ENCODE measurements at regions not wholly inside any gene's neighbourhood (a gene's known extent, or its start where the extent isn't known, plus 50 kb on each side); places are given as distances from the start of the nearest gene placed in this dataset.

GRCh38 chr2:220296174-220296573, 668.7 kb downstream of the SLC4A3 start:
- Histone ChIP-seq H3K36me3 (replicated peaks in 1 of 2; ENCODE audit: control insufficient read depth in 1 of 2, insufficient read depth in 2 of 2, low read length in 2 of 2) (no peaks in the 10 kb centered on the region), H3K9ac (ENCODE audit: insufficient read depth, low read depth, low read length) (no peak overlapping the region), H2AFZ (ENCODE audit: low read length) (no peak overlapping the region), H3K27me3 (ENCODE audit: control insufficient read depth in 1 of 2, insufficient read depth in 2 of 2, low read length in 2 of 2) (no peaks in the 10 kb centered on the region), H3K4me2 (ENCODE audit: low read depth, low read length) (no peak overlapping the region), H3K79me2 (ENCODE audit: insufficient read depth, low read length) (no peaks in the 10 kb centered on the region), H3K4me1 (ENCODE audit: insufficient read depth, low read length) (no peaks in the 10 kb centered on the region), H3K27ac (ENCODE audit: extremely low read length, insufficient read depth, low read length) (no peak overlapping the region), H3K4me3 (replicated peaks in 1 of 3; ENCODE audit: insufficient read depth in 1 of 3, low read depth in 2 of 3, low read length in 3 of 3) (no peak overlapping the region), H4K20me1 (ENCODE audit: insufficient read depth, low read length) (no peaks in the 10 kb centered on the region), H3K9me3 (ENCODE audit: low read length) (peaks cover 37% of the 10 kb centered on the region)
- intact Hi-C loops (cut with micrococcal nuclease; ENCODE audit: unreplicated experiment), result no loop called here
- in situ Hi-C loops (cut with HindIII; ENCODE audit: extremely low pct_ligation_motif_present, low pct_unique_long_range_greater_than_20kb), result no loop called here
- BruUV-seq (replicated peaks), result no TSS peak
- ChIA-PET POLR2A (no interaction called here), CTCF (ENCODE audit: low intra/inter-chr PET ratio, low total read pairs) (no interaction called here)
- FAIRE-seq, result no peak
- WGBS (ENCODE audit: low lambda C conversion rate), result 16% methylated on average over 2 of the region's 2 CpGs
- ATAC-seq, result no peak
- DNase-seq (ENCODE audit: low spot score), result no peak
- TF ChIP-seq MAFF (IDR thresholded peaks at IDR 0.05; ENCODE audit: low read depth, low read length), result peak; percentile 100
- TF ChIP-seq BCL6 (CRISPR knock-in tag; IDR thresholded peaks at IDR 0.05), result no peak
- TF ChIP-seq ZSCAN25 (CRISPR knock-in tag; IDR thresholded peaks at IDR 0.05), result no peak
- TF ChIP-seq MAFK (conservative IDR thresholded peaks at IDR 0.05 in 1 of 2, IDR thresholded peaks at IDR 0.05 in 1 of 2; ENCODE audit: low read length in 2 of 2), result peak; percentile 99 to 100

GRCh38 chr2:220297093-220297492, 669.7 kb downstream of the SLC4A3 start:
- Histone ChIP-seq H3K27me3 (ENCODE audit: control insufficient read depth in 1 of 2, insufficient read depth in 2 of 2, low read length in 2 of 2) (no peaks in the 10 kb centered on the region), H4K20me1 (ENCODE audit: insufficient read depth, low read length) (no peaks in the 10 kb centered on the region), H3K79me2 (ENCODE audit: insufficient read depth, low read length) (no peaks in the 10 kb centered on the region), H3K27ac (ENCODE audit: extremely low read length, insufficient read depth, low read length) (no peak overlapping the region), H3K4me1 (ENCODE audit: insufficient read depth, low read length) (no peaks in the 10 kb centered on the region), H3K9me3 (ENCODE audit: low read length) (peaks cover 33% of the 10 kb centered on the region), H3K4me2 (ENCODE audit: low read depth, low read length) (no peak overlapping the region), H3K4me3 (replicated peaks in 1 of 3; ENCODE audit: insufficient read depth in 1 of 3, low read depth in 2 of 3, low read length in 3 of 3) (no peak overlapping the region), H2AFZ (ENCODE audit: low read length) (no peak overlapping the region), H3K9ac (ENCODE audit: insufficient read depth, low read depth, low read length) (no peak overlapping the region), H3K36me3 (replicated peaks in 1 of 2; ENCODE audit: control insufficient read depth in 1 of 2, insufficient read depth in 2 of 2, low read length in 2 of 2) (no peaks in the 10 kb centered on the region)
- FAIRE-seq (no peak), DNase-seq (ENCODE audit: low spot score) (no peak), ATAC-seq (no peak)
- intact Hi-C loops (cut with micrococcal nuclease; ENCODE audit: unreplicated experiment), result no loop called here
- ChIA-PET POLR2A (no interaction called here), CTCF (ENCODE audit: low intra/inter-chr PET ratio, low total read pairs) (no interaction called here)
- BruUV-seq (replicated peaks), result no TSS peak
- WGBS (ENCODE audit: low lambda C conversion rate), result 11% methylated on average over 2 of the region's 2 CpGs
- in situ Hi-C loops (cut with HindIII; ENCODE audit: extremely low pct_ligation_motif_present, low pct_unique_long_range_greater_than_20kb), result no loop called here
- TF ChIP-seq MYPOP (CRISPR knock-in tag; IDR thresholded peaks at IDR 0.05) (no peak), KLF12 (CRISPR knock-in tag; IDR thresholded peaks at IDR 0.05; ENCODE audit: borderline replicate concordance) (no peak), ETS1 (CRISPR knock-in tag; IDR thresholded peaks at IDR 0.05) (no peak), MYNN (CRISPR knock-in tag; IDR thresholded peaks at IDR 0.05; ENCODE audit: low read depth) (no peak), RARA (CRISPR knock-in tag; IDR thresholded peaks at IDR 0.05) (no peak), BCLAF1 (IDR thresholded peaks at IDR 0.05) (no peak), KDM1A (CRISPR knock-in tag; IDR thresholded peaks at IDR 0.05) (no peak), ZMYM4 (CRISPR knock-in tag; IDR thresholded peaks at IDR 0.05) (no peak), WIZ (CRISPR knock-in tag; IDR thresholded peaks at IDR 0.05) (no peak)
